A549 (cell line): ENCODE measurements at regions not wholly inside any gene's neighbourhood (a gene's known extent, or its start where the extent isn't known, plus 50 kb on each side); places are given as distances from the start of the nearest gene placed in this dataset.

Source experiments
- BHLHE40 ChIP-seq: IDR thresholded peaks from 2 replicates; pipeline ENCODE4 v1.6.1; 2012; ENCODE audit warnings: low read depth, low read length, inconsistent platforms
- EHF ChIP-seq: fragments of 250-450 bp; sonication (Bioruptor Pico); IDR thresholded peaks from 2 replicates; pipeline ENCODE4 v1.5.0; 2020; ENCODE audit warnings: mild to moderate bottlenecking
- EP300 ChIP-seq, 2 experiments: fragments of >200 bp; sonication (Bioruptor Twin); formaldehyde crosslinking; IDR thresholded peaks; 2 replicates in 1 of 2; 3 replicates in 1 of 2; pipeline ENCODE4 v1.6.1; 2016 to 2017
- JUNB ChIP-seq: fragments of >200 bp; sonication (Bioruptor Twin); formaldehyde crosslinking; IDR thresholded peaks from 2 replicates; pipeline ENCODE4 v1.6.1; 2016
- TP53 ChIP-seq: fragments of 250-450 bp; sonication (Bioruptor Pico); IDR thresholded peaks from 2 replicates; pipeline ENCODE4 v1.5.0; 2021; ENCODE audit warnings: mild to moderate bottlenecking, moderate library complexity
- TF ChIP-seq, protein P1 (sequence below): fragments of >200 bp; sonication (Bioruptor Twin); formaldehyde crosslinking; IDR thresholded peaks from 3 replicates; pipeline ENCODE4 v1.5.1; 2016

DNA sequence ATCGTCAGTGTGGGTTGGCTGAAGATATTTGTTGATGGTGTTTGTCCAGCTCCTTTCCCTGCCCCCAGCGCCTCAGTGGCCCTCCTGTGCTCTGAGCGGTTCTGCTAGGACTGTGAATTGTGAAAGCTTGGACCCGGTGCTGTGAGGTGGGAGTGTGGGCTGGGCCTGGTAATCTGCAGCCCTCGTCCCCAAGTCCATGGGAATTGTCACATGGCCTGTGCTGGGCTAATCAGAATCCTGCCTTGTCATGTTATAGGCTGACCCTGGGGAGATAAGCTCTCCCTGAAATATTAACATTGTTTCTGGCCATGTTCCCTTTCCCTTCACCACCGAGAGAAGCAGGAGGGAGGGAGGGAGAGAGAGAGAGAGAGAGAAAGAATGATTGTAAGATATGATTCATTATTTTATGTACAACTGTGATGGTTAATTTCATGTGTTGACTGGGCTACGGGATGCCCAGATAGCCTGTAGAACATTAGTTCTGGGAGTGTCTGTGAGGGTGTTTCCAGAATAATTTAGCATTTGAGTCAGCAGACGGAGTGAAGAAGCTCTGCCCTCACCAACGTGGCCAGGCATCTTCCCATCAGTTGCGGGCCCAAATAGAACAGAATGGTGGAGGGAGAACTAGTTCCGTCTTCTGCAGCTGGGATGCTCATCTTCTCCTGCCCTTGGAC is 62.4 kb downstream of the TFAP2C start:
- TF ChIP-seq BHLHE40: no peak
- TF ChIP-seq TP53 (CRISPR knock-in tag): no peak
- TF ChIP-seq, protein P1, sequence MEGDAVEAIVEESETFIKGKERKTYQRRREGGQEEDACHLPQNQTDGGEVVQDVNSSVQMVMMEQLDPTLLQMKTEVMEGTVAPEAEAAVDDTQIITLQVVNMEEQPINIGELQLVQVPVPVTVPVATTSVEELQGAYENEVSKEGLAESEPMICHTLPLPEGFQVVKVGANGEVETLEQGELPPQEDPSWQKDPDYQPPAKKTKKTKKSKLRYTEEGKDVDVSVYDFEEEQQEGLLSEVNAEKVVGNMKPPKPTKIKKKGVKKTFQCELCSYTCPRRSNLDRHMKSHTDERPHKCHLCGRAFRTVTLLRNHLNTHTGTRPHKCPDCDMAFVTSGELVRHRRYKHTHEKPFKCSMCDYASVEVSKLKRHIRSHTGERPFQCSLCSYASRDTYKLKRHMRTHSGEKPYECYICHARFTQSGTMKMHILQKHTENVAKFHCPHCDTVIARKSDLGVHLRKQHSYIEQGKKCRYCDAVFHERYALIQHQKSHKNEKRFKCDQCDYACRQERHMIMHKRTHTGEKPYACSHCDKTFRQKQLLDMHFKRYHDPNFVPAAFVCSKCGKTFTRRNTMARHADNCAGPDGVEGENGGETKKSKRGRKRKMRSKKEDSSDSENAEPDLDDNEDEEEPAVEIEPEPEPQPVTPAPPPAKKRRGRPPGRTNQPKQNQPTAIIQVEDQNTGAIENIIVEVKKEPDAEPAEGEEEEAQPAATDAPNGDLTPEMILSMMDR: no peak
- no peak for TF ChIP-seq EP300 (IDR thresholded peaks at IDR 0.05)
- no peak for TF ChIP-seq JUNB
- no peak for TF ChIP-seq EHF
